Tibial artery (tissue), 4 donors: ENCODE measurements at regions not wholly inside any gene's neighbourhood (a gene's known extent, or its start where the extent isn't known, plus 50 kb on each side); places are given as distances from the start of the nearest gene placed in this dataset.

ENCODE experiments used
- DNase-seq, 2 donors: peaks; one replicate each; pipeline ENCODE4 v3.0.0-alpha.2; 2019
- H3K27ac ChIP-seq, 2 donors: fragments of 200-600 bp; sonication (generic) in 1 of 2; 1 replicate in 1 of 2; 2 replicates in 1 of 2; pipeline ENCODE4 v1.5.1; 2018 to 2019; ENCODE audit warnings: mild to moderate bottlenecking in 1 of 2
- H3K27me3 ChIP-seq, 2 donors: fragments of 200-600 bp; sonication (generic) in 1 of 2; one replicate each; pipeline versions ENCODE4 v1.5.1 to v1.6.0; 2016 to 2019
- H3K36me3 ChIP-seq, 3 donors: fragments of 200-600 bp; sonication (generic) in 2 of 3; one replicate each; pipeline ENCODE4 v1.5.1; 2016 to 2019; ENCODE audit warnings: mild to moderate bottlenecking in 2 of 3
- H3K4me1 ChIP-seq, 4 donors: fragments of 200-600 bp; sonication (generic) in 2 of 4; 1 replicate in 3 of 4; 2 replicates in 1 of 4; pipeline ENCODE4 v1.5.1; 2016 to 2019
- H3K4me3 ChIP-seq, 2 donors: fragments of 200-600 bp; sonication (generic) in 1 of 2; 1 replicate in 1 of 2; 2 replicates in 1 of 2; pipeline ENCODE4 v1.5.1; 2018 to 2019; ENCODE audit warnings: mild to moderate bottlenecking in 2 of 2
- H3K9me3 ChIP-seq, 3 donors: fragments of 200-600 bp; sonication (generic) in 1 of 3; one replicate each; pipeline ENCODE4 v1.5.1; 2016 to 2019
- intact Hi-C: fragments of 100-400 bp; cut with DNase I; formaldehyde crosslinking; loops from one replicate; pipeline ENCODE4 v1.15.0; 2023; ENCODE audit warnings: low total_unique reads
- TF ChIP-seq, protein P1 (sequence below), 2 experiments: fragments of 200-600 bp in 1 of 2; fragments of 450-650 bp in 1 of 2; IDR thresholded peaks; one replicate each; pipeline ENCODE4 v1.5.1; 2017 to 2019; ENCODE audit warnings: antibody characterized with exemption in 2 of 2, mild to moderate bottlenecking in 1 of 2, moderate library complexity in 1 of 2

DNA sequence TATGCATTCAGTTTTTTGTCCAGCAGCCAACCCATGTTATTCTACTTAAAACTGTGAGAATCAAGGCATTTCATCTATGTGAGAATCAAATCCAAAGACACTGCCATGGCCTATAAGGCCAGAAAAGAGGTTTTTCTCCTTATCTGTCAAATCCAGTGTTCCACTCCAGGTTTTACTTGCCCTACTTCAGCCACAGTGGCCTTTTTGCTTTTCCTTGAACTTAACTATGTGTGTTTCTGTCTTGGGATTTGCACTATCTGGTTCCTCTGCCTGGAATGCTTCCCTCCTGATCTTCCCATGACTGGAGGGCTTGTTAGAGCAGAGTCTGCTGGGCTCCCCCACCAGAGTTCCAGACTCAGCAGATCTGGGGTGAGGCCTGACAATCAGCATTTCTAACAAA, 113.1 kb upstream of the DOK5 start:
- H3K9me3 ChIP-seq: no peaks in the 10 kb centered on the region
- TF ChIP-seq, protein P1, sequence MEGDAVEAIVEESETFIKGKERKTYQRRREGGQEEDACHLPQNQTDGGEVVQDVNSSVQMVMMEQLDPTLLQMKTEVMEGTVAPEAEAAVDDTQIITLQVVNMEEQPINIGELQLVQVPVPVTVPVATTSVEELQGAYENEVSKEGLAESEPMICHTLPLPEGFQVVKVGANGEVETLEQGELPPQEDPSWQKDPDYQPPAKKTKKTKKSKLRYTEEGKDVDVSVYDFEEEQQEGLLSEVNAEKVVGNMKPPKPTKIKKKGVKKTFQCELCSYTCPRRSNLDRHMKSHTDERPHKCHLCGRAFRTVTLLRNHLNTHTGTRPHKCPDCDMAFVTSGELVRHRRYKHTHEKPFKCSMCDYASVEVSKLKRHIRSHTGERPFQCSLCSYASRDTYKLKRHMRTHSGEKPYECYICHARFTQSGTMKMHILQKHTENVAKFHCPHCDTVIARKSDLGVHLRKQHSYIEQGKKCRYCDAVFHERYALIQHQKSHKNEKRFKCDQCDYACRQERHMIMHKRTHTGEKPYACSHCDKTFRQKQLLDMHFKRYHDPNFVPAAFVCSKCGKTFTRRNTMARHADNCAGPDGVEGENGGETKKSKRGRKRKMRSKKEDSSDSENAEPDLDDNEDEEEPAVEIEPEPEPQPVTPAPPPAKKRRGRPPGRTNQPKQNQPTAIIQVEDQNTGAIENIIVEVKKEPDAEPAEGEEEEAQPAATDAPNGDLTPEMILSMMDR (IDR thresholded peaks at IDR 0.05): no peak
- no peaks in the 10 kb centered on the region for H3K27me3 ChIP-seq
- no peak for DNase-seq
- no peak overlapping the region for H3K4me3 ChIP-seq
- H3K4me1 ChIP-seq: no peaks in the 10 kb centered on the region
- no peak overlapping the region for H3K27ac ChIP-seq
- intact Hi-C loops: no loop called here
- no peaks in the 10 kb centered on the region for H3K36me3 ChIP-seq

DNA sequence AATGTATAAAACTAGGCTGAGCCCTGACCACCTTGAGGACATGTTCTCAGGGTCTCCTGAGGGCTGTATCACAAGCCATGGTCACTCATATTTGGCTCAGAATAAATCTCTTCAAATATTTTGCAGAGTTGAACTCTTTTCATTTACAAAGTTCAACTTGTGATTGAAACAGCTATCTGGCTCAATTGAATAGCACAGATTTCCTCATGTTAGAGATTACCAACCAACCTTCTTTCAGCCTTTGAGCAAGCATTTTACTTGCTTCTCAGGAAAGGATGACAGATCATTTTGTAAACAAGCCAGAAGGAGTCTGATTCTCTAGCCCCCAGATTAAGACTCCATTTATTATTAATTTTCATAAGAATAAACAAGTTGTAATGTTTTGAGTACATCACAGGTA, 111.0 kb upstream of the DOK5 start:
- H3K27me3 ChIP-seq: no peaks in the 10 kb centered on the region
- no peak overlapping the region for H3K27ac ChIP-seq
- DNase-seq: no peak
- no peak overlapping the region for H3K4me3 ChIP-seq
- intact Hi-C loops: no loop called here
- TF ChIP-seq, protein P1 (IDR thresholded peaks at IDR 0.05): no peak
- no peaks in the 10 kb centered on the region for H3K4me1 ChIP-seq
- no peaks in the 10 kb centered on the region for H3K36me3 ChIP-seq
- no peaks in the 10 kb centered on the region for H3K9me3 ChIP-seq

DNA sequence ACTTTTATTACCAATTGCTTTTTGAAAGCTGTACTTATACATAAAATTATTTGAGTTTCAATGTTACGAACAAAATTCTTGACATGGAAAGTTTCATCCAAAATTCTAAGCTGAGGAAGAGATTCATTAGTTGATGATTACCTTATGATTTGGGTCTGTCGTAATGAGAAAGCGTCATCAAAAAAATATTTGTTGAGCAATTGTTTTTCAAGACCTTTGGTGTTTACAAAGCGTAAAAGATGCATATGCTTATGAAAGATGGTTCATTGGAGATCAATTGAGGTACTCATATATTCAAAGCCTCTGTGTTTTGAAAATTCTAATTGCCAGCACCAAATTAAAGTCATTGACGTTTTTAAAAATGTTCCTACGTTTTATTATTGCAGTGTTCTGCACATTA, 110.5 kb upstream of the DOK5 start:
- Histone ChIP-seq H3K27me3 (no peaks in the 10 kb centered on the region), H3K4me3 (no peak overlapping the region), H3K36me3 (no peaks in the 10 kb centered on the region), H3K4me1 (no peaks in the 10 kb centered on the region), H3K27ac (no peak overlapping the region), H3K9me3 (no peaks in the 10 kb centered on the region)
- TF ChIP-seq, protein P1 (IDR thresholded peaks at IDR 0.05): no peak
- intact Hi-C loops: no loop called here
- DNase-seq: no peak

DNA sequence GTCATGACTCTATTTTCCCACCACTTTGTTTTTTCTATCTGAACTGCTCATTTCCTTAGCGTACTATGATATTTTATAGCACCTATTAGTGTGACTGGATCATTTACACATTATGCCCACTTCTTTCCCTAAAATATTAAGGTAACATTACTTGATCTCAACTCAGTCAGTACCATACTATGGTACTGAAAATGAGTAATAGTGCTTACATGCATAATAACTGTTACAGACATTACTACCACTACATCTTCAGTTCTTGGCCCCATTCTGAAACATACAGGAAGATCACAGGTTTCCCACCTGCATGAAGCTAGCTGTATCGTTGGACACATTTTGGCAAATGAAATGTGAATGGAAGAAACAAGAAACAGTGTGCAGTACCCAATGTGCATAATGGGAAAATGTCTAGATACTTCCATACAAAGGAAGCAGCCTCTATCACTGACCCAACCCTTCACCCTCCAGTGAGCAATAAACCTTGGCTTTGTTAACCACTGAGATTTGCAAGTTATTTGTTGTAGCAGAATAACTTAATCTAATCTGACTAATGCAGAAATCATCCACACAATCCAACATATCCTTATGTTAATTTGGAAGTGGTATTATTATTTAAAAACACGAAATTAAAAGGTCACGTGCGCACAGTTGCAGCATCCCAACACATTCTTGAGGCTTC, 108.6 kb upstream of the DOK5 start:
- Histone ChIP-seq H3K4me3 (no peak overlapping the region), H3K27me3 (no peaks in the 10 kb centered on the region), H3K27ac (no peak overlapping the region), H3K4me1 (no peaks in the 10 kb centered on the region), H3K9me3 (no peaks in the 10 kb centered on the region), H3K36me3 (no peaks in the 10 kb centered on the region)
- intact Hi-C loops: no loop called here
- no peak for DNase-seq
- TF ChIP-seq, protein P1 (IDR thresholded peaks at IDR 0.05): no peak

DNA sequence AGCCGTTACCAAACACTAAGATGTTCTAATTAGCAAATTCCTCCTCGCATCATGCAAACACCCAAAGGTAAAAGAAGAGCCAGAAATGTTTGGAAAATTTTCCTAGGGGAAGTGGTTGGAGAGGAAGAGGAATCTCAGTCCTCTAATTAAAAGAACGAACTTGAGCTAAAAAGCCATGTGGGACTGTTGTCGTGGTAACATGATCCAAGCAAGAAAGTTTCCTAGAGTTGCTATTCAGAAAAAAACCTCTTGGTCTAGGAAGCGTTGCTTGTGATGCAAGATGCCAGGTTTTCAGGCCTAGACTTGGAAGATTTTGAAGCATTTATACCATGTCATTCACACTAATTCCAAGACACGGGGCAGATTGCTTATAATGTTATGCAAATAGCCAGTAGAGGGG, 106.8 kb upstream of the DOK5 start:
- H3K27ac ChIP-seq: no peak overlapping the region

More for the DNA sequence above, 106.8 kb upstream of the DOK5 start:
- intact Hi-C loops: no loop called here
- H3K27me3 ChIP-seq: no peaks in the 10 kb centered on the region
- no peaks in the 10 kb centered on the region for H3K9me3 ChIP-seq
- no peak for DNase-seq
- H3K4me1 ChIP-seq: no peaks in the 10 kb centered on the region
- TF ChIP-seq, protein P1 (IDR thresholded peaks at IDR 0.05): no peak
- no peak overlapping the region for H3K4me3 ChIP-seq
- H3K36me3 ChIP-seq: no peaks in the 10 kb centered on the region
